ENCODE measurements at regions not wholly inside any gene's neighbourhood (a gene's known extent, or its start where the extent isn't known, plus 50 kb on each side); places are given as distances from the start of the nearest gene placed in this dataset.
A peak's percentile ranks its signal among the peaks of the same experiment; 100 is the strongest.

- H3K9me3 ChIP-seq (replicated peaks in 1 of 2; ENCODE audit: control insufficient read depth in 1 of 2, insufficient read depth in 1 of 2, low read length in 2 of 2), result no peaks in the 10 kb centered on the region
- Mint-ChIP-seq H3K9me3 (peaks cover 2 to 16% (median 9%) of the 10 kb centered on the region in 7 donors), H3K27ac (no peak overlapping the region), H3K36me3 (no peaks in the 10 kb centered on the region), H3K27me3 (ENCODE audit: low read depth in 3 of 3) (peaks cover 0 to 5% (median 1%) of the 10 kb centered on the region in 3 donors), H3K4me1 (no peaks in the 10 kb centered on the region), H3K4me3 (no peak overlapping the region)
- H3K4me3 ChIP-seq (replicated peaks in 1 of 3; ENCODE audit: low read depth in 2 of 3, low read length in 3 of 3), result no peak overlapping the region
- no peaks in the 10 kb centered on the region for H3K4me1 ChIP-seq (ENCODE audit: control insufficient read depth in 1 of 2, insufficient read depth in 2 of 2, low read length in 2 of 2)
- WGBS (ENCODE audit: insufficient coverage), result 96% methylated on average over 3 of the region's 6 CpGs
- intact Hi-C loops (cut with micrococcal nuclease), result no loop called here
- no peak overlapping the region for H2AFZ ChIP-seq (ENCODE audit: insufficient read depth, low read depth, low read length, poor library complexity, severe bottlenecking)
- H3K36me3 ChIP-seq (replicated peaks in 1 of 2; ENCODE audit: control insufficient read depth in 1 of 2, insufficient read depth in 2 of 2, low read length in 2 of 2), result no peaks in the 10 kb centered on the region
- H3K9ac ChIP-seq (ENCODE audit: insufficient read depth, low read length, poor library complexity, severe bottlenecking), result no peak overlapping the region
- H3K27me3 ChIP-seq (ENCODE audit: control insufficient read depth in 2 of 2, insufficient read depth in 2 of 2, low read length in 2 of 2), result no peaks in the 10 kb centered on the region
- no peak for TF ChIP-seq CTCF (IDR thresholded peaks at IDR 0.05)
- no peaks in the 10 kb centered on the region for H3K79me2 ChIP-seq (ENCODE audit: insufficient read depth, low read length)
- DNase-seq, result no peak
- H3K4me2 ChIP-seq (replicated peaks; ENCODE audit: extremely low read depth, low read length, poor library complexity, severe bottlenecking), result no peak overlapping the region
- H3K27ac ChIP-seq (ENCODE audit: low read depth in 1 of 2, low read length in 2 of 2), result no peak overlapping the region
- no peaks in the 10 kb centered on the region for H4K20me1 ChIP-seq (ENCODE audit: insufficient read depth, low read length)
Observed at GRCh38 chr5:74990194-74990593, 62.2 kb downstream of the GCNT4 start.

- no peaks in the 10 kb centered on the region for H3K4me1 ChIP-seq (ENCODE audit: control insufficient read depth in 1 of 2, insufficient read depth in 2 of 2, low read length in 2 of 2)
- H3K9me3 ChIP-seq (replicated peaks in 1 of 2; ENCODE audit: control insufficient read depth in 1 of 2, insufficient read depth in 1 of 2, low read length in 2 of 2), result no peaks in the 10 kb centered on the region
- H2AFZ ChIP-seq (ENCODE audit: insufficient read depth, low read depth, low read length, poor library complexity, severe bottlenecking), result no peak overlapping the region
- peaks cover 2 to 16% (median 9%) of the 10 kb centered on the region in 7 donors for H3K9me3 Mint-ChIP-seq
- H3K4me2 ChIP-seq (replicated peaks; ENCODE audit: extremely low read depth, low read length, poor library complexity, severe bottlenecking), result no peak overlapping the region
- no peak overlapping the region for H3K4me3 Mint-ChIP-seq
- no peaks in the 10 kb centered on the region for H3K27me3 ChIP-seq (ENCODE audit: control insufficient read depth in 2 of 2, insufficient read depth in 2 of 2, low read length in 2 of 2)
- no peak overlapping the region for H3K4me3 ChIP-seq (replicated peaks in 1 of 3; ENCODE audit: low read depth in 2 of 3, low read length in 3 of 3)
- DNase-seq, result no peak
- H3K79me2 ChIP-seq (ENCODE audit: insufficient read depth, low read length), result no peaks in the 10 kb centered on the region
- H3K4me1 Mint-ChIP-seq, result no peaks in the 10 kb centered on the region
- intact Hi-C loops (cut with micrococcal nuclease), result no loop called here
- H3K27ac Mint-ChIP-seq, result peak overlapping the region in 1 of 7 donors; percentile 45
- peaks cover 0 to 5% (median 1%) of the 10 kb centered on the region in 3 donors for H3K27me3 Mint-ChIP-seq (ENCODE audit: low read depth in 3 of 3)
- H3K27ac ChIP-seq (ENCODE audit: low read depth in 1 of 2, low read length in 2 of 2), result no peak overlapping the region
- no peak overlapping the region for H3K9ac ChIP-seq (ENCODE audit: insufficient read depth, low read length, poor library complexity, severe bottlenecking)
- no peaks in the 10 kb centered on the region for H4K20me1 ChIP-seq (ENCODE audit: insufficient read depth, low read length)
- WGBS (ENCODE audit: insufficient coverage), result 100% methylated on average over 1 of the region's 2 CpGs
- TF ChIP-seq CTCF (IDR thresholded peaks at IDR 0.05), result no peak
- no peaks in the 10 kb centered on the region for H3K36me3 Mint-ChIP-seq
- H3K36me3 ChIP-seq (replicated peaks in 1 of 2; ENCODE audit: control insufficient read depth in 1 of 2, insufficient read depth in 2 of 2, low read length in 2 of 2), result no peaks in the 10 kb centered on the region
Observed at GRCh38 chr5:74988273-74988983, 63.9 kb downstream of the GCNT4 start.
